ENCODE measurements at regions not wholly inside any gene's neighbourhood (a gene's known extent, or its start where the extent isn't known, plus 50 kb on each side); places are given as distances from the start of the nearest gene placed in this dataset.

GRCh38 chr6:14785493-14785790, 460.4 kb upstream of the JARID2 start:
- Histone ChIP-seq H3K4me3 (ENCODE audit: low read depth in 2 of 2, low read length in 2 of 2) (no peak overlapping the region), H3K9me3 (ENCODE audit: control insufficient read depth, insufficient read depth, low read depth, low read length) (no peaks in the 10 kb centered on the region), H3K27me3 (ENCODE audit: control insufficient read depth, insufficient read depth, low read length) (no peaks in the 10 kb centered on the region), H3K4me1 (ENCODE audit: control insufficient read depth, insufficient read depth, low read length) (no peaks in the 10 kb centered on the region), H3K27ac (ENCODE audit: low read length) (no peak overlapping the region), H3K36me3 (ENCODE audit: control insufficient read depth, insufficient read depth, low read length) (no peaks in the 10 kb centered on the region)
- no peak for TF ChIP-seq TCF7L2 (IDR thresholded peaks at IDR 0.05; ENCODE audit: low read depth, low read length)
- TF ChIP-seq POLR2AphosphoS5 (IDR thresholded peaks at IDR 0.05; ENCODE audit: low read depth, low read length) = no peak
- no peak for TF ChIP-seq SIN3A (IDR thresholded peaks at IDR 0.05; ENCODE audit: borderline replicate concordance, insufficient read depth, low read depth, low read length)
- no peak for TF ChIP-seq REST (IDR thresholded peaks at IDR 0.05; ENCODE audit: insufficient read depth in 1 of 2, low read depth in 2 of 2, low read length in 1 of 2)
- no peak for TF ChIP-seq CTCF (IDR thresholded peaks at IDR 0.05)
- intact Hi-C loops (cut with micrococcal nuclease; ENCODE audit: unreplicated experiment) = no loop called here
- no TSS peak for BruUV-seq (replicated peaks)
- no peak for DNase-seq (ENCODE audit: low read depth, low spot score)
- ChIA-PET CTCF (no interaction called here), POLR2A (no interaction called here)
- in situ Hi-C loops (cut with HindIII; ENCODE audit: low pct_unique_long_range_greater_than_20kb, low sequenced_read_pairs) = no loop called here
- no peak for ATAC-seq

- no TSS peak for BruUV-seq (replicated peaks)
- POLR2A ChIA-PET = no interaction called here
- CTCF ChIA-PET = no interaction called here
- Histone ChIP-seq H3K4me3 (ENCODE audit: low read depth in 2 of 2, low read length in 2 of 2) (no peak overlapping the region), H3K27me3 (ENCODE audit: control insufficient read depth, insufficient read depth, low read length) (no peaks in the 10 kb centered on the region), H3K9me3 (ENCODE audit: control insufficient read depth, insufficient read depth, low read depth, low read length) (no peaks in the 10 kb centered on the region), H3K36me3 (ENCODE audit: control insufficient read depth, insufficient read depth, low read length) (no peaks in the 10 kb centered on the region), H3K4me1 (ENCODE audit: control insufficient read depth, insufficient read depth, low read length) (no peaks in the 10 kb centered on the region), H3K27ac (ENCODE audit: low read length) (no peak overlapping the region)
- DNase-seq (ENCODE audit: low read depth, low spot score) (no peak), ATAC-seq (no peak)
- intact Hi-C loops (cut with micrococcal nuclease; ENCODE audit: unreplicated experiment) (no loop called here), in situ Hi-C loops (cut with HindIII; ENCODE audit: low pct_unique_long_range_greater_than_20kb, low sequenced_read_pairs) (no loop called here)
- TF ChIP-seq REST (IDR thresholded peaks at IDR 0.05; ENCODE audit: insufficient read depth in 1 of 2, low read depth in 2 of 2, low read length in 1 of 2) (no peak), TCF7L2 (IDR thresholded peaks at IDR 0.05; ENCODE audit: low read depth, low read length) (no peak)
Observed at GRCh38 chr6:14786008-14786407, 459.9 kb upstream of the JARID2 start.
